GM11168 (cell line): ENCODE measurements at regions not wholly inside any gene's neighbourhood (a gene's known extent, or its start where the extent isn't known, plus 50 kb on each side); places are given as distances from the start of the nearest gene placed in this dataset.
"Not testable (repeated sequence)": the region's sequence is repeated elsewhere in the genome, so short reads cannot be mapped to it uniquely, and the experiment has no call there.

Experiments
- in situ Hi-C: fragments of 300-500 bp; cut with MboI; formaldehyde crosslinking; loops from one replicate; pipeline ENCODE4 v1.12.0; 2022; ENCODE audit warnings: low sequenced_read_pairs; ENCODE audit not compliant: unreplicated experiment

DNA sequence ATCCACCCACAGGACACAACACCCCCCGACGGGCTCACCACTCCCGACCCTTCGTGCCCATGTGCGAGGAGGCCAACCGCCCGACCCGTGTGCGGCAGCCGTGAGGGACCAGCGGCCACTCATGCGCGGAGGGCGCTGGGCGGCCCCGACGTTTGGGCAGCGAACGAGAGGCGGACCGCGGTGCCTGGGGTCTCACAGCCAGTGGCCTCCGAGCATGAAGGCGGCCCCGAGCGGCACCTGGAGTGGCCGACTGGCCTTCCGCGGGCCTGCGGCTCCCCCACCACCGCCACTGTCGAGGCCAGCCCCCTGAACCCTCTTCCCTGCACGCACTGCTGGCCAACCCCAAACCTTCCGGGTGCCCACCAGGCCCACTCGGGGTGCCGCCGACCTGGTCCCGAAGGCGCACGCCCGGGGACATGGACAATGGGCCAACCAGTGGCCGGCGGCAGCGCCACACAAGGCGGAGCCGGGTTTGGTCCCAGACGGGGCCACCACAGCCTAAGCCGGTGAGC, 4274.9 kb upstream of the OR11H1 start:
- in situ Hi-C loops, result no loop called here

DNA sequence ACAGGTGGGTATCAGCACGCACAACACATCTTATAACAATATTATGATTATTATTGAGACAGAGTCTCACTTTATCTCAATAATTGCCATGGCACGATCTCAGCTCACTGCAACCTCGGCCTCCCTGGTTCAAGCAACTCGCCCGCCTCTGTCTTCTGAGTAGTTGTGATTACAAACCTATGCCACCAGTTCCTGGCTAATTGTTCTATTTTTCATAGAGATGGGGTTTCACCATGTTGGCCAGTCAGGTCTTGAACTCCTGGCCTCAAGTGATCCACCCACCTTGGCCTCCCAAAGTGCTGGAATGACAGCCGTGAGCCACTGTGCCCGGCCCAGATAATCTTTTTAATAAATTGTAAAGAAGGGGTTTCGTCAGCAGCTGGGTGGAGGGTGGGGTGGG, 4257.0 kb upstream of the OR11H1 start:
- in situ Hi-C loops, result not testable (repeated sequence)

DNA sequence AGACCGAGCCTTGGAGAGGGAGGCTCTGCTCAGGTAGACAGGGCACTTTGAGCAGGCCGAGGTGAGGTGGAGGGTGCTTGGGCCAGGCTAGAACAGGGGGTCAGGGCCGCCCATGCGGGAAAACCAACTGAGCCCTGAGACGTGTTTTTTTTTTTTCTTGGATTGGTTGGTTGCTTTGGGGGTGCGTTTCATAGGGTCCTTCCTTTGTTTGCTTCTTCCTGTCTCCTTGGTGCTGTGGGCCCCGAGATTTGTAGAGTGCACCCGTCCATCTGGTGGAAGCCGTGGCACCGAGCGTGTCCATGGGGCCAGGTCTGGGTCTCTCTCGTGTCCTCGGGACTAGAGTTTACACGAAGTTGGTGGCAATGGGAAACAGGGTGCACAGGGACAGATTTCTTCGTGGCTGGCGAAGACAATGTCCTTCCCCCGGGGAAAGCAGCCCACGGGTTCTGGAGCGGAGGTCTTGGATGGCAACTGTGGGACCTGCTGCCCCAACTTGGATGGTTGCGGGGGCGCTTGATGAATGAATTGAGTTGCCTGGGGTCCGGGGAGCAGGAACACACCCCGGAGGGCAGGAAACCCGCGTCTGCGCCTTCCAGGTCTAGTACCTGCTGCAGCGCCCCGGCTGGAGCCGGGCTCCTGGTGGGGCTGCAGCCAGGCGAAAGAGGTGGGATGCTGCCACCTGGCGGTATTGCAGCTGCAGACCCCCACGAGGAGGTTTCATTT, 4242.7 kb upstream of the OR11H1 start:
- in situ Hi-C loops, result not testable (repeated sequence)

DNA sequence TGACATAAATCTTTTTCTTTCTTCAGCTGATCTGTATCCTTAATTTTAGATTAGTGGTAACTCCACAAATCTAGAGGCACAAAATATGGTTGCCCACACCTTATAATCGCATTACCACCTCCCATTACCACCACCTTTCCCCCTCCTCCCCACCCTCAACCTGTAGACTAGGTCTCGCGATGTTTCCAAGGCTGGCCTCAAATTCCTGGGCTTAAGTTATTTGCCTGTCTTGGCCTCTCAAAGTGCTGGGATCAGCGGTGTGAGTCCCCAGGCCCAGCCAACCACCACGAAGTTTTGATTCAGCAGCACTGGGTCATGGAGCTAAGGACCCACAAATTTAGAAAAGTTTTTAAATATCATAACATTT, 4242.2 kb upstream of the OR11H1 start:
- in situ Hi-C loops, result not testable (repeated sequence)

DNA sequence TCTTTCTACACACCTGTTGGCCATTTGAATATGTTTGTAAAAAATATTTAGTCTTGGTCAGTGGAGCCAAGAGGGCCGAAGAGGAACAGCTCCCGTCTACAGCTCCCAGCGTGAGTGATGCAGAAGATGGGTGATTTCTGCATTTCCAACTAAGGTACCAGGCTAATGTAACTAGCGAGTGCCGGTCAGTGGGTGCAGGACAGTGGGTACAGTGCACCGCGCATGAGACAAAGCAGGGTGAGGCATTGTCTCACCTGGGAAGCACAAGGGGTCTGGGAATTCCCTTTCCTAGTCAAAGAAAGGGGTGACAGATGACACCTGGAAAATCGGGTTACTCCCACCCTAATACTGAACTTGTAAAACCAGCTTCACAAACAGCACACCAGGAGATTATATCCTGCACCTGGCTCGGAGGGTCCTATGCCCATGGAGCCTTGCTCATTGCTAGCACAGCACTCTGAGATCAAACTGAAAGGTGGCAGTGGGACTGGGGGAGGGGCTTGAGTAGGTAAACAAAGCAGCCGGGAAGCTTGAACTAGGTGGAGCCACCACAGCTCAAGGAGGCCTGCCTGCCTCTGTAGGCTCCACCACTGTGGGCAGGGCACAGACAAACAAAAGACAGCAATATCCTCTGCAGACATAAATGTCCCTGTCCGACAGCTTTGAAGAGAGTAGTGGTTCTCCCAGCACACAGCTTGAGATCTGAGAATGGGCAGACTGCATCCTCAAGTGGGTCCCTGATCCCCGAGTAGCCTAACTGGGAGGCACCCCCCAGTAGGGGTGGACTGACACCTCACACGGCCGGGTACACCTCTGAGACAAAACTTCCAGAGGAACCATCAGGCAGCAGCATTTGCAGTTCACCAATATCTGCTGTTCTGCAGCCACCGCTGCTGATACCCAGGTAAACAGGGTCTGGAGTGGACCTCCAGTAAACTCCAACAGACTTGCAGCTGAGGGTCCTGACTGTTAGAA, 4239.5 kb upstream of the OR11H1 start:
- in situ Hi-C loops, result not testable (repeated sequence)

DNA sequence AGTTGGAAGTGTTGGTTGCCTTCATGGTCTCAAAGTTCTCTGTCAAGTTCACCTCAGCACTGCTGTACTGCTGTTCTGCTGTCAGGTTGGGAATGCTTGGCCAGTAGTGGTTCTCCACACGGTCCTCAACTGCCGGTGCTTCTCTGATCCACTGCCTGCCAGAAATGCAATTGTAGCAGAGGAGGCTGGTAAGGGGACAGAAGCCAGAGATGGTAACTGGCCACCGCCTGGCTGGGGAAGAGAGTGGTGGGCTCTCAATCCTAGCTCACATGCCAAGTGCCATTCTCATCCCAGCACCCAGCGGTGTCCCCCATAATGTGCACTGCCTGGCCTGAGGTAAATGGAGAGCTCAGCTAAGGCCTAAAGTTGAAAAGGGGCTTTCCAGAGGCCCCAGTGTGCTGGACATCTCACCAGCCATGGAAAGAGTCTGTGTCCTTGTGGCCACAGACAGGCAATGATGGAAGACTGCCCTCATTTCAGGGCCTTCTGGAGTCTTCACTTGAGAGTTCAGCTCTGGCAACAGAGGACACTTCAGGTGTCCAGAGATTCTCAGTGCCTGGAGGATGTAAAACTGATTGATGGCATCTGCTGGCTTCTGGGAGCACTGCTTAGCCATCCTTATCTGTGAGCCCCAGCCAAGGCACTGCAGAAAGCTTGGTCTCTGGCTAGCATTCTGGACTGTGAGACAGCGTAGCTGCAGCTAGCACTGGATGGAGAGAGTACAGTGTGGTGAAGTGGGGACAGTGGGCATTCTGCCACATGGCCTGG, 4229.7 kb upstream of the OR11H1 start:
- in situ Hi-C loops, result not testable (repeated sequence)

DNA sequence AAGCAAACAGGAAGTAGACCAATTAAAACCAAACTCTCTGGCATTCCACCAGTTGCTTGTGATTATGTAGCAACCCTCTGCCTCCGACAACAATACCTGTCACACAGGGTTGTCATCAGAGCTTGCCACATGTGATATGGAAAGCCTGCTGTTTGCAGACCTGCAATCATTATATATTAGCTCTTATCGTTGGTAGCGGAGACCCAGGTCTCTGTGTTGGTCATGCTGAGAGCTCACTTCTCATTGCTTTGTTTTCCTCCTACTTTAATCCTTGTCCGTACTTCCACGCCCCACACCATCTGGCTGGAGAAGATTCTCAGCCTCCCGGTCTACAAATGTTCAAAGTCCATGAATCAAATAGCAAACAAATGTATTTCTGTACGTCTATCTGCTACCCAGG, 4225.6 kb upstream of the OR11H1 start:
- in situ Hi-C loops, result not testable (repeated sequence)

DNA sequence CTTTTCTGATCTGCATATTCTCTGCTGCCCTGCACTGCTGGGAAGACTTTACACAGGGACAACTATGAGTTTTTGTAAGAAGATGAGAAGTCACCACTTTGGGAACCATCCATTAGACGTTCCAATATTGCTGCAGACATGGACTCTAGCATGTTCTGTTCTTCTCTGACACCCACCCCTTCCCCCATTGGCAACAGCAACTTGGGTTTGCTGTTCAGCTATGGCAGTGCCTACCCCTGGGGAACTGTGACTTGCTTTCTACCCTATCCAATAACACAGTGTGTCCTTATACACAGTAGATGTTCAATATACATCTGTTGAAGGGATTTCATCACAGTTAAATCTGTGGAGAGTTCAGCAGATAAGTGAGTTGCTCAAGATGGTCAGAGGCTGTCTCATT, 4225.1 kb upstream of the OR11H1 start:
- in situ Hi-C loops, result not testable (repeated sequence)

DNA sequence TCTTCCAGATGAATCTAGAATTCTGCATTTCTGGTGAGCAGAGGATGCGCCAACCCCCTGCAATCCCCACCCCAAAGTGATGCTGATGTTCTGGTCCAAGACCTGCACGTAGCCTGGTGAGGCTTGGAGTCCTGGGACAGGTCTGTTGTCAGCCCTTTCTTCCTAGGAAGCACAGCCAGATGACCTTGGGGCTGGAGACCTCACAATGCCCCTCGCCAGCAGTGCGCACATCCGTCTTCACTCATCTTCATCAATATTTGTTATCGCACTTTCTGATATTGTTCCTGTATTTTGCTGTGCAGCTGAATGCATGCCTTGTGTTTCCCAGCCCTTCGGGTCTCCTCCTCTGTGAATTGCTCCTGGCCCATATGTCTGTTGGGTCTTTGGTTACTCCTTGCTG, 4222.8 kb upstream of the OR11H1 start:
- in situ Hi-C loops, result not testable (repeated sequence)

DNA sequence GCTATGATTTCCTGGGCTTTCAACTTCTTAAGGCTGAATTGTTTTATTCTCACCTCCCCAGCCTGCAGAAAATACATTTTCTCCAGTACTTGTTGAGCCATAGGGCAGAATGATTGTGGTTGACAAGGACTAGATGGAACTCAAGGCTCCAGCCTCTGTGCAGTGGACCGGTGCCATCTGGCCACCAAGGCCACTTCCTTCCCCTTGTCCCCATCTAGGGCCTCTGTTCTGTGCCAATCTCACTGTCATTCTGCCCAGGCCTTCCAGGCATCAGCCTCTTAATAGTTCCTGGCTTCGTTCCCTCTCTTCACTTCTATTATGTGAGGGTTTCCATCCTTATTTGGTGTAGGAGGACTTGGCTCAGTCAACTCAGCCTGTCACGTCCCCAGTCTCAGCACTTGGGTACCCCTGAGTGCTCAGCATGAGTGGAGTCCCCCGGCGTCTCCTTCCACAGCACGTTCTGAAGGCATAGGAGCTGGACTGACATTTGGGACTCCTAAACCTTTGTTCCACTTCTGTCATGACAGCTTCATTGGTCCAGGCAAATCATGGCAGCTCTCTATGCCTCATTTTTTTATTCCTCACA, 4221.0 kb upstream of the OR11H1 start:
- in situ Hi-C loops, result not testable (repeated sequence)

DNA sequence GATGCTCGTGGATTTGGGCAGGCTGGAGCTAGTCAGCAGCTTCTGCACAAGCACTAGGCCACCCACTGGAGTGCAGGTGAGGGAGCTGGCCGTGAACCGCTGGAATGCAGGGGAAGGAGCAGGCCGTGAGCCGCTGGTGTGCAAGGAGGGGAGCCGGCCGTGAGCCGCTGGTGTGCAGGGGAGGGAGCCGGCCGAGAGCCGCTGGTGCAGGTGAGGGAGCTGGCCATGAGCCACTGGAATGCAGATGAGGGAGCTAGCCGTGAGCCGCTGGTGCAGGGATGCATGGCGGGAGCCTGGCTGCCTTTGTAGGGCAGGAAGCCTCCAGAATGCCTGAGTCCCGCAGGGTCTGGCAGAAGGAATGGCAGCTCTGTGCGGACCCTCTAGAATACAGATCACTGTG, 4220.0 kb upstream of the OR11H1 start:
- in situ Hi-C loops, result no loop called here

DNA sequence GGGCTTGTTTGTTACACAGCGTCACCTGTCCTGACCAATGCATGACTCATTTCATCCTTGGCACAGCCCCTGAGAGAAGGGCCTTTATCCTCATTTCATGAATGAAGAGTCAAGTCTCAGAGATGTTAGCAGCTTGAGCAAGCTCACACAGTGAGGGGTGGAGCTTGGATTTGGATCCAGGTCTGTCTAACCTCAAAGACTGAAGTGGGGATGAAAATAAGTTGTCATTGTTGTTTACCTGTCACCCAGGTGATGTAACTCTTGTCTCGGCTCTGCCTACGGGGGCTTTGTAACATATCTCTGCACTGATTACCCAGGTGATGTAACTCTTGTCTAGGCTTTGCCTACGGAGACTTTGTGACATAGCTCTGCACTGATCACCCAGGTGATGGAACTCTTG, 4218.2 kb upstream of the OR11H1 start:
- in situ Hi-C loops, result loop anchor here (10.0 kb wide), 1 partner anchor 255 kb away; no protein-coding TSS in a partner anchor

DNA sequence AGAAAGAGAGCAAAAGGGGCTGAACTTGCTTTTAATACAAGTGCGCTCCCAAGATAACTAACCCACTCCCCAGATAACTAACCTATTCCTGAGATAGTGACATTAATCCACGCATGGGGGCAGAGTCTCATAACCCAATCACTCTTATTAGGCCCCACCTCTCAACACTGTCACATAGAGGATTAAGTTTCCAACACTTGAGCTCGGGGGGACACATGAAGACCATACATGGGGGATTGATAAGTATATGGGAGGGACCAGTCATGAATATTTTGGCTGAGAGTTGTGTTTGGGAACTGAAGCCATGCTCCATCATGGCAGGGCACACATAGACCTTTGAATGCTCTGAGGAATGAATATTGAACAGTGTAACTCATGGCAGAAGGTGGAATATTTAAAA, 4217.3 kb upstream of the OR11H1 start:
- in situ Hi-C loops, result loop anchor here (10.0 kb wide), 1 partner anchor 254 kb away; no protein-coding TSS in a partner anchor

DNA sequence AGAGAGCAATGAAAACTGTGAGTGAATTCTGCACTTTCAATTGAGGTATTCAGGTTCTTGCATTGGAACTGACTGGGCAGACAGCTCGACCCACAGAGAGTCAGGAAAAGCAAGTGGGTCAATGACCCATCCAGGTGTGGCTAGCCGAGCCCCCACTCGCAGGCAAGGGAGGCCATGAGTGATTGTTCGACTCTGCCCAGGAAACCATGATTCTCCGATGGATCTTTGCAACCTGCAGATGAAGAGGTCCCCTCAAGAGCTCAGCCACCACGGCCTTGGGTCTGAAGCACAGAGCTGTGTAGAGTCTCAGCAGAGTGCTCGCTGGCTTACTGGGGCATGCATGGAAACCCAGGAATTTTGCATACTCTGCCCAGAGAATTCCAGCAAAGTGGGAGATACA, 4215.4 kb upstream of the OR11H1 start:
- in situ Hi-C loops, result loop anchor here (10.0 kb wide), 1 partner anchor 252 kb away; no protein-coding TSS in a partner anchor

DNA sequence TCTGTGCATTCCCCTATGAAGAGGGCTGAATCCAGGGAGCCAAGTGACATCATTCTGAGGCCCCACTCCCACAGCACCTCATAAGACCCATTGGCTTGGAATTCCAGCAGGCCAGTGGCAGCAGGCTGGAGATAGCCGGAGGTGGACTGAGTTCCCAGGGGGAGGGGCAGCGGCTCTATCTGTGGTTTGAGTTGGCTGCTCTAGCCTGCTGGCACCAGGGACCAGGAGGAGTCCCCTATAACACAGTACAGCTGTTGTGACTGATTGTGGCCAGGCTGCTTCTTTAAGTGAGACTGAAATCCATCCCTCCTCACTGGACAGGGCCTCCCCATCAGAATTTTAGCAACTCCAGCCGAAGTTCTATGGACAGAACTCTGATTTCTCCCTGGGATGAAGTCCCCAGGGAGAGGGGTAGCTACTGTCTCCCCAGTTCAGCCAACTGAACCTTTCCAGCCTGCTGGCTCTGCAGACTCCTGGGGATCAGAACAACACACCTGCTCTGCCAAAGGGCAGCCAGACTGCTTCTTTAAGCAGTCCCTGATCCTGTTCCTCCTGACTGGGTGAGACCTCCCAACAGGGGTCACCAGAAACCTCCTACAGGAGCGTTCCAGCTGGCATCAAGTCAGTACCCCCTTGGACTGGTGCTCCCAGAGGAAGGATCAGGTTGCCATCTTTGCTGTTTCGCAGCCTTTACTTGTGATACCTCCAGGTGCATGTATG, 4214.8 kb upstream of the OR11H1 start:
- in situ Hi-C loops, result loop anchor here (10.0 kb wide), 1 partner anchor 252 kb away; no protein-coding TSS in a partner anchor

DNA sequence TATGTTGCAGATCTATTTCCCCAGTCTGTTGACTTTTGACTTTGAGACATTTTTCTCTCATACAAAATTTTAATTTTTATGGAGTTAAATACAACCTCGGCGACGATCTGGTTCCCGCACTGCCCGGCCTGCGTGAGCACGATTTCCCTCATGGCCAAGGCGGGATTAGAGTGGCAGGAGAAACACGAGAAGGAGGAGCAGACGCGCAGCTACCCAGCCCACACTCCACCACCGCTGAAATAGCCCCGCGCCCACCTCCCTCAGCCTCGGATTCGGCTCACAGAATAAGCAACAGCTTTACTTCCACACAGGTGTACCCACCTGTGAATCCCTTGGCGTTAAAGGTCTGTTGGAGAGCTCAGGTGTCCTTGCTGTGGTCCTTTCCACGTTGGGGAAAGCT, 4209.4 kb upstream of the OR11H1 start:
- in situ Hi-C loops, result loop anchor here (10.0 kb wide), 1 partner anchor 246 kb away; no protein-coding TSS in a partner anchor

DNA sequence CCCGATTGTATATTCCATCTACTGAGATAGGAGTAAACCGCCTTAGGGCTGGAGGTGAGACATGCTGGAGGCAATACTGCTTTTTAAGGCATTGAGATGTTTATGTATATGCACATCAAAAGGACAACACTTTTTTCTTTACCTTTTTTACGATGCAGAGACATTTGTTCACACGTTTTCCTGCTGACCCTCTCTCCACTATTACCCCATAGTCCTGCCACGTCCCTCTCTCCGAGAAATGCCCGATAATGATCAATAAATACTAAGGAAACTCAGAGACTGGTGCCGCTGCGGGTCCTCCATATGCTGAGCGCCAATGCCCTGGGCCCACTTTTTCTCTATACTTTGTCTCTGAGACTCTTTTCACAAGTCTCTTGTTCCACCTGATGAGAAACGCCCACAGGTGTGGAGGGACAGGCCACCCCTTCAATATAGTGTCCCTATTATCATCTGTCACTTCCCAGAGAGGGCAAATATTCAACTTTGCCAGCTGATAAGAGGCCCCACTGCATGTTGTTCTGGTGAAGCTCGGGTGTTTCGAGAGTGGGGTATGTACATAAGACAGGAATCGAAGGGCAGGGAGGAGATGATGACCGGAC, 4203.5 kb upstream of the OR11H1 start:
- in situ Hi-C loops, result not testable (repeated sequence)

DNA sequence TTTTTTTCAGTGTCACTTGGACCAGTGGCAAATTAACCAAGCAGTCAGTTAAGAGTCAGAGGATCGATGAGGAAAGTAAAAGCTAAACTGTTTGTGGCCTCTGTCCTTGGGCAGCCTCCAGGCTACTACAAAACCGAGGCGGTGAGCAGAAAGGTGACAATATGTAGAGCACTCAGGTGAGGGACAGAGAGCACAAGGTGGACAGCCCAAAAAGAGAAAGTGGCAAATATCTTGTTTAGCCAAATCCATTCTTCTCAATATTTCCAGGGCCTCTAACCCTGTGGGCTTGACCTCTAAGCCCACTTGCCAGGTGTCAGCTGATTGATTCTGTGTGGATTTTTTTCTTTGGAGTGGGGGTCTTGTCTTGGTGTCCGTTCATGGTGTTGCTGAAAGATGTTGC, 4202.2 kb upstream of the OR11H1 start:
- in situ Hi-C loops, result no loop called here
